ENCODE measurements at regions not wholly inside any gene's neighbourhood (a gene's known extent, or its start where the extent isn't known, plus 50 kb on each side); places are given as distances from the start of the nearest gene placed in this dataset.

DNA sequence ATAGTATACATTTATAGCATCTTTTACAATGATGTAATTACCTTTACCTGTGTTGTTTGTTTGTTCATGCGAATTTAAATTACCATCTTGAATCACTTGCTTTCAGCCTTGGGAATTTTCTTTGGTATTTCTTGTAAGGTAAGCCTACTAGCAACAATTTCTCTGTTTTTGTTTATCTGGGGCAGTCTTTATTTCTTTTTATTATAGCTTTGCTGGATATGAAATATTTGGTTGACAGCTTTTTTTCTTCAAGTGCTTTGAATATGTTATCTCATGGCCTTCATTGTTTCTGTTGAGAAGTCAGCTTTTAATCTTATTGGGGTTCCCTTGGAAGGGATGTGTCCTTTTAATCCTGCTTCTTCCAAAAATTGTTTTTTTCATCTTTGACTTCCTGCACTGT, 292.8 kb upstream of the EDA2R start:
- Histone ChIP-seq H3K4me1 (ENCODE audit: control insufficient read depth in 1 of 2, insufficient read depth in 2 of 2, low read length in 2 of 2) (no peaks in the 10 kb centered on the region), H3K36me3 (ENCODE audit: control insufficient read depth in 1 of 2, insufficient read depth in 2 of 2, low read length in 2 of 2) (no peaks in the 10 kb centered on the region), H3K9ac (ENCODE audit: low read length) (no peak overlapping the region), H2AFZ (ENCODE audit: low read depth, low read length, poor library complexity, severe bottlenecking) (no peak overlapping the region), H3K79me2 (ENCODE audit: insufficient read depth, low read length) (no peaks in the 10 kb centered on the region), H3K9me3 (ENCODE audit: control insufficient read depth in 1 of 2, insufficient read depth in 1 of 2, low read depth in 1 of 2, low read length in 2 of 2) (no peaks in the 10 kb centered on the region), H3K4me2 (ENCODE audit: low read length) (no peak overlapping the region), H3K27ac (ENCODE audit: low read depth, low read length) (no peak overlapping the region), H3K4me3 (replicated peaks in 1 of 2; ENCODE audit: low read depth in 1 of 2, low read length in 2 of 2) (no peak overlapping the region), H3K27me3 (ENCODE audit: insufficient read depth, low read length) (no peaks in the 10 kb centered on the region), H4K20me1 (ENCODE audit: insufficient read depth) (no peaks in the 10 kb centered on the region), H3K9me2 (ENCODE audit: insufficient read depth) (no peaks in the 10 kb centered on the region)
- no peak for TF ChIP-seq RAD21 (IDR thresholded peaks at IDR 0.05; ENCODE audit: low read depth)
- TF ChIP-seq YY1 (IDR thresholded peaks at IDR 0.05; ENCODE audit: extremely low read depth, insufficient replicate concordance, low read depth, low read length) = no peak
- TF ChIP-seq JUND (IDR thresholded peaks at IDR 0.05) = no peak
- TF ChIP-seq CEBPB (IDR thresholded peaks at IDR 0.05; ENCODE audit: low read depth) = no peak
- no peak for TF ChIP-seq SP1 (IDR thresholded peaks at IDR 0.05; ENCODE audit: low read depth)
- TF ChIP-seq, protein P1, sequence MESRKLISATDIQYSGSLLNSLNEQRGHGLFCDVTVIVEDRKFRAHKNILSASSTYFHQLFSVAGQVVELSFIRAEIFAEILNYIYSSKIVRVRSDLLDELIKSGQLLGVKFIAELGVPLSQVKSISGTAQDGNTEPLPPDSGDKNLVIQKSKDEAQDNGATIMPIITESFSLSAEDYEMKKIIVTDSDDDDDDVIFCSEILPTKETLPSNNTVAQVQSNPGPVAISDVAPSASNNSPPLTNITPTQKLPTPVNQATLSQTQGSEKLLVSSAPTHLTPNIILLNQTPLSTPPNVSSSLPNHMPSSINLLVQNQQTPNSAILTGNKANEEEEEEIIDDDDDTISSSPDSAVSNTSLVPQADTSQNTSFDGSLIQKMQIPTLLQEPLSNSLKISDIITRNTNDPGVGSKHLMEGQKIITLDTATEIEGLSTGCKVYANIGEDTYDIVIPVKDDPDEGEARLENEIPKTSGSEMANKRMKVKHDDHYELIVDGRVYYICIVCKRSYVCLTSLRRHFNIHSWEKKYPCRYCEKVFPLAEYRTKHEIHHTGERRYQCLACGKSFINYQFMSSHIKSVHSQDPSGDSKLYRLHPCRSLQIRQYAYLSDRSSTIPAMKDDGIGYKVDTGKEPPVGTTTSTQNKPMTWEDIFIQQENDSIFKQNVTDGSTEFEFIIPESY (IDR thresholded peaks at IDR 0.05; ENCODE audit: extremely low read depth, insufficient replicate concordance, low read length) = no peak
- no peak for TF ChIP-seq ZFX (IDR thresholded peaks at IDR 0.05)
- TF ChIP-seq EZH2phosphoT487 (IDR thresholded peaks at IDR 0.05; ENCODE audit: borderline replicate concordance) = no peak
- no peak for TF ChIP-seq EZH2 (IDR thresholded peaks at IDR 0.05)
- no peak for TF ChIP-seq FOSL1 (IDR thresholded peaks at IDR 0.05; ENCODE audit: low read depth)
- TF ChIP-seq, protein P2, sequence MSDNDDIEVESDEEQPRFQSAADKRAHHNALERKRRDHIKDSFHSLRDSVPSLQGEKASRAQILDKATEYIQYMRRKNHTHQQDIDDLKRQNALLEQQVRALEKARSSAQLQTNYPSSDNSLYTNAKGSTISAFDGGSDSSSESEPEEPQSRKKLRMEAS (IDR thresholded peaks at IDR 0.05) = no peak
- TF ChIP-seq, protein P3, sequence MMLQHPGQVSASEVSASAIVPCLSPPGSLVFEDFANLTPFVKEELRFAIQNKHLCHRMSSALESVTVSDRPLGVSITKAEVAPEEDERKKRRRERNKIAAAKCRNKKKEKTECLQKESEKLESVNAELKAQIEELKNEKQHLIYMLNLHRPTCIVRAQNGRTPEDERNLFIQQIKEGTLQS (IDR thresholded peaks at IDR 0.05) = no peak
- TF ChIP-seq, protein P4, sequence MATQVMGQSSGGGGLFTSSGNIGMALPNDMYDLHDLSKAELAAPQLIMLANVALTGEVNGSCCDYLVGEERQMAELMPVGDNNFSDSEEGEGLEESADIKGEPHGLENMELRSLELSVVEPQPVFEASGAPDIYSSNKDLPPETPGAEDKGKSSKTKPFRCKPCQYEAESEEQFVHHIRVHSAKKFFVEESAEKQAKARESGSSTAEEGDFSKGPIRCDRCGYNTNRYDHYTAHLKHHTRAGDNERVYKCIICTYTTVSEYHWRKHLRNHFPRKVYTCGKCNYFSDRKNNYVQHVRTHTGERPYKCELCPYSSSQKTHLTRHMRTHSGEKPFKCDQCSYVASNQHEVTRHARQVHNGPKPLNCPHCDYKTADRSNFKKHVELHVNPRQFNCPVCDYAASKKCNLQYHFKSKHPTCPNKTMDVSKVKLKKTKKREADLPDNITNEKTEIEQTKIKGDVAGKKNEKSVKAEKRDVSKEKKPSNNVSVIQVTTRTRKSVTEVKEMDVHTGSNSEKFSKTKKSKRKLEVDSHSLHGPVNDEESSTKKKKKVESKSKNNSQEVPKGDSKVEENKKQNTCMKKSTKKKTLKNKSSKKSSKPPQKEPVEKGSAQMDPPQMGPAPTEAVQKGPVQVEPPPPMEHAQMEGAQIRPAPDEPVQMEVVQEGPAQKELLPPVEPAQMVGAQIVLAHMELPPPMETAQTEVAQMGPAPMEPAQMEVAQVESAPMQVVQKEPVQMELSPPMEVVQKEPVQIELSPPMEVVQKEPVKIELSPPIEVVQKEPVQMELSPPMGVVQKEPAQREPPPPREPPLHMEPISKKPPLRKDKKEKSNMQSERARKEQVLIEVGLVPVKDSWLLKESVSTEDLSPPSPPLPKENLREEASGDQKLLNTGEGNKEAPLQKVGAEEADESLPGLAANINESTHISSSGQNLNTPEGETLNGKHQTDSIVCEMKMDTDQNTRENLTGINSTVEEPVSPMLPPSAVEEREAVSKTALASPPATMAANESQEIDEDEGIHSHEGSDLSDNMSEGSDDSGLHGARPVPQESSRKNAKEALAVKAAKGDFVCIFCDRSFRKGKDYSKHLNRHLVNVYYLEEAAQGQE (IDR thresholded peaks at IDR 0.05; ENCODE audit: low read depth) = no peak
- no peak for TF ChIP-seq CBX3 (IDR thresholded peaks at IDR 0.05; ENCODE audit: low read depth)
- TF ChIP-seq, protein P5, sequence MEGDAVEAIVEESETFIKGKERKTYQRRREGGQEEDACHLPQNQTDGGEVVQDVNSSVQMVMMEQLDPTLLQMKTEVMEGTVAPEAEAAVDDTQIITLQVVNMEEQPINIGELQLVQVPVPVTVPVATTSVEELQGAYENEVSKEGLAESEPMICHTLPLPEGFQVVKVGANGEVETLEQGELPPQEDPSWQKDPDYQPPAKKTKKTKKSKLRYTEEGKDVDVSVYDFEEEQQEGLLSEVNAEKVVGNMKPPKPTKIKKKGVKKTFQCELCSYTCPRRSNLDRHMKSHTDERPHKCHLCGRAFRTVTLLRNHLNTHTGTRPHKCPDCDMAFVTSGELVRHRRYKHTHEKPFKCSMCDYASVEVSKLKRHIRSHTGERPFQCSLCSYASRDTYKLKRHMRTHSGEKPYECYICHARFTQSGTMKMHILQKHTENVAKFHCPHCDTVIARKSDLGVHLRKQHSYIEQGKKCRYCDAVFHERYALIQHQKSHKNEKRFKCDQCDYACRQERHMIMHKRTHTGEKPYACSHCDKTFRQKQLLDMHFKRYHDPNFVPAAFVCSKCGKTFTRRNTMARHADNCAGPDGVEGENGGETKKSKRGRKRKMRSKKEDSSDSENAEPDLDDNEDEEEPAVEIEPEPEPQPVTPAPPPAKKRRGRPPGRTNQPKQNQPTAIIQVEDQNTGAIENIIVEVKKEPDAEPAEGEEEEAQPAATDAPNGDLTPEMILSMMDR (IDR thresholded peaks at IDR 0.05 in 2 of 3, conservative IDR thresholded peaks at IDR 0.05 in 1 of 3; ENCODE audit: borderline replicate concordance in 1 of 3, insufficient read depth in 1 of 3, low read depth in 2 of 3, low read length in 2 of 3) = no peak
- TF ChIP-seq POLR2AphosphoS5 (IDR thresholded peaks at IDR 0.05; ENCODE audit: low read depth, low read length) = no peak
- TF ChIP-seq SIN3A (IDR thresholded peaks at IDR 0.05; ENCODE audit: low read depth) = no peak
- TF ChIP-seq POLR2A (IDR thresholded peaks at IDR 0.05; ENCODE audit: borderline replicate concordance, extremely low read depth, insufficient read depth, insufficient read length) = no peak
- ATAC-seq (no peak), DNase-seq (ENCODE audit: low read depth, low spot score) (no peak)
- RAD21 ChIA-PET (ENCODE audit: low non-redundant PET in 1 of 2, low total read pairs in 2 of 2, uncharacterized antibody in 2 of 2, unreplicated experiment in 2 of 2) = no interaction called here
- CTCF ChIA-PET = no interaction called here
- POLR2A ChIA-PET = no interaction called here
- intact Hi-C loops (cut with micrococcal nuclease) = no loop called here
- no TSS peak for BruUV-seq (replicated peaks)

Data from HCT116 (cell line).